WI38 (cell line): ENCODE measurements at regions not wholly inside any gene's neighbourhood (a gene's known extent, or its start where the extent isn't known, plus 50 kb on each side); places are given as distances from the start of the nearest gene placed in this dataset.
"Not testable (repeated sequence)": the region's sequence is repeated elsewhere in the genome, so short reads cannot be mapped to it uniquely, and the experiment has no call there.

Source experiments
- H3K4me3 ChIP-seq: 2 replicates; pipeline ENCODE4 v1.5.1; 2011; ENCODE audit warnings: low read depth, mild to moderate bottlenecking, control low read depth, low read length
- TF ChIP-seq, protein P1 (sequence below): IDR thresholded peaks from 2 replicates; pipeline ENCODE4 v1.5.1; 2012; ENCODE audit warnings: low read depth, mild to moderate bottlenecking, control low read depth, low read length

DNA sequence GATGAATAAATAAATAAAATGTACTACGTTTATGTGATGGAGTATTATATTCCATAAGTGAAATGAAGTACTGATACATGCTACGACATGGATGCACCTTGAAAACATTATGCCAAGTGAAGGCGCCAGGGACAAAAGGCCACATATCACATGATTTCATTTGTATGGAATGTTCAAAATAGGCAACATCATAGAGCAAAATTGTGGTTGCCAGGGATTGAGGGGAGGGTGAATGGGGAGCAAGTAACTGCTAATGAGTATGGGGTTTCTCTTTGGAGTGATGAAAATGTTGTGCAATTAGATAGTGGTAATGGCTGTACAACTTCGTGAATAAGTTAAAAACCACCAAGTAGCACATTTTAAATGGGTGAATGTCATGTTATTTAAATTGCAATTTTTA lies 132.8 kb downstream of the SLC38A4 start:
- TF ChIP-seq, protein P1, sequence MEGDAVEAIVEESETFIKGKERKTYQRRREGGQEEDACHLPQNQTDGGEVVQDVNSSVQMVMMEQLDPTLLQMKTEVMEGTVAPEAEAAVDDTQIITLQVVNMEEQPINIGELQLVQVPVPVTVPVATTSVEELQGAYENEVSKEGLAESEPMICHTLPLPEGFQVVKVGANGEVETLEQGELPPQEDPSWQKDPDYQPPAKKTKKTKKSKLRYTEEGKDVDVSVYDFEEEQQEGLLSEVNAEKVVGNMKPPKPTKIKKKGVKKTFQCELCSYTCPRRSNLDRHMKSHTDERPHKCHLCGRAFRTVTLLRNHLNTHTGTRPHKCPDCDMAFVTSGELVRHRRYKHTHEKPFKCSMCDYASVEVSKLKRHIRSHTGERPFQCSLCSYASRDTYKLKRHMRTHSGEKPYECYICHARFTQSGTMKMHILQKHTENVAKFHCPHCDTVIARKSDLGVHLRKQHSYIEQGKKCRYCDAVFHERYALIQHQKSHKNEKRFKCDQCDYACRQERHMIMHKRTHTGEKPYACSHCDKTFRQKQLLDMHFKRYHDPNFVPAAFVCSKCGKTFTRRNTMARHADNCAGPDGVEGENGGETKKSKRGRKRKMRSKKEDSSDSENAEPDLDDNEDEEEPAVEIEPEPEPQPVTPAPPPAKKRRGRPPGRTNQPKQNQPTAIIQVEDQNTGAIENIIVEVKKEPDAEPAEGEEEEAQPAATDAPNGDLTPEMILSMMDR, result no peak
- H3K4me3 ChIP-seq, result no peak overlapping the region

GRCh38 chr12:46692606-46693005 lies 133.2 kb downstream of the SLC38A4 start:
- H3K4me3 ChIP-seq, result no peak overlapping the region

DNA sequence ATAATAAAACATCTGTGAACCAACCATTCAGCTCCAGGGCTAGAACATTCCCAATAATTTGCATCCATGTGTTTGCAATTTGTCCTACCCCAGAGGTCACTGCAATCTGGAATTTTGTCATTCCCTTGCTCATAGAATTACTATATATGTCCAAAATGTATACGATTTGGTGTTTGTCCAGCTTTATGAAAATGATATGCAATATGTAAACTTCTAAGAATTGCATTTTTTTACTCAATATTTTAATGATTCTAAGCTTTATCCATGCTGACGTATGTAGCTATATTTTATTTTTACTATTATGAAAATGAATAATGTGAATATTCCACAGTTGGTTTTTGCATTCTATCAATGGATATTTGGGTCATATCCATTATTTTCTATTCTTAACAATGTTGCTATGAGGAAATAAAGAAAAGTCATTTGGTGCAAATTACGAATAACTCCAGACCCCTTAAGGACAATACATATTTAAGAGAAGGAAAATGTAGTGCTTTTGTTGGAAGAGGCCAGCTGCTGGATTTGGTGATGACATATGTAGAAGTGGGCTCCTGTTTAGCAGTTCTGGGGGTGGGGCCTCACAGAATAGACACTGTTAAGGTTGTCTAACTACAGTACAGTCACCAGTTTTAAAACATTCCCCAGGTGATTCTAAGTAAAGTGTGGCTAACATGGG lies 139.4 kb downstream of the SLC38A4 start:
- TF ChIP-seq, protein P1, result no peak
- no peak overlapping the region for H3K4me3 ChIP-seq

More at GRCh38 chr12:46692606-46693005, 133.2 kb downstream of the SLC38A4 start:
- TF ChIP-seq, protein P1, result no peak

- not testable (repeated sequence) for H3K4me3 ChIP-seq
Observed at GRCh38 chr12:46684243-46684642, 141.6 kb downstream of the SLC38A4 start.

DNA sequence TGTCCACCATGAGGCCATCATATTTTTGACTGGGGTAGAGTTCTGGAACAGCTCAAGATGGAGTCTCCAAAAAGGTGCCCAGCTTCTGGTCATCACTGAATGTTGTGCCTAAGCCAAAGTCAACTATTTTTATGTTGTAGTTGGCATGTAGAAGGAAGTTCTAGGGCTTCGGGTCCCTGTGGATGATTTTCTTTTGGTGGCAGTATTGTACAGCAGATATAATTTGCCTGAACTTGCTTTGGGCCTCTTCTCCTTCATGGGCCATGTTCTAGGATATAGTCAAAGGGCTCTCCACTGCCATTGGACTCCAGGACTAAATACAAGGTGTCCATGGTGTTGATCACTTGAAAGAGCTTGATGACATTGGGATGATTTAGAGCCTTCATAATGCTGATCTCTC lies 143.6 kb downstream of the SLC38A4 start:
- H3K4me3 ChIP-seq, result no peak overlapping the region
- TF ChIP-seq, protein P1, result no peak

DNA sequence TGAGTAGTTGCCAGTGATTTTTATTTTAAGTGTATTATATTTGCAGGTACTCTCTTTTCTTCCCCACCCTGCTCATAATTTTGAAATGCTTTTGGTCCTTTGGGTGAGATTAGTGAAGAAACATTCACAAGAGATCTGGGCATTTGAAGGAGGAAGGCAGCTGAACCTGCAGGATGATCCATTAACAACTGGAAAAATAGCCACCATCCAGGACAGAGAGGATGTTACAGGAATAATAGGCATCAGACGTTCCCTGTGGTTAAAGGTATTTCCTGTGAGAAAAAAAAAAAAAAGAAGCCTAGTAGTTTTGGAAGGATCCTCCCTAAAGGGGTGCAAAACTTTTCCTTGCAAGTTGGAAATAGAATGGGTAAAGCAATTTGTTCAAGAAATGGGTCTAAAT lies 145.3 kb downstream of the SLC38A4 start:
- TF ChIP-seq, protein P1, result no peak
- no peak overlapping the region for H3K4me3 ChIP-seq

- no peak overlapping the region for H3K4me3 ChIP-seq
- TF ChIP-seq, protein P1, result no peak
Observed at GRCh38 chr12:46679754-46680153, 146.0 kb downstream of the SLC38A4 start.

DNA sequence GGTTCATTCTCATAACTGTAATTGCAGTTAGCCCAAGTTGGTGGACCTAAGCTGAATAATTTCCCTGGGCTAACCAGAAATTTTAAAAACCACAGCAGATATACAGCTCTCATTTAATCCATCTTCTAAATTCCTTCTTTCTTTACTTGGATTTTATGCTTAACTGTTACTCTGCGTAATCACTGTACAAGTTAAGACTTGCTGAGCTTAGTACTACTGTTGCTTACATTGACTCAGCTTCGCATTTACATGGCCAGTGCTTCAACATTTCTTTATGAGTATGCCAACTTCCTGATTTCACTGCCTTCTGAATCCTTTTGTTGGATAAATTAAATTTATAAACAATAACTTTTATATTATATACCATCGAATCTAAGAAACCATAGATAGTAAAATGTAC lies 147.4 kb downstream of the SLC38A4 start:
- TF ChIP-seq, protein P1, result no peak
- no peak overlapping the region for H3K4me3 ChIP-seq
